IPS-20b (cell line): ENCODE measurements at regions not wholly inside any gene's neighbourhood (a gene's known extent, or its start where the extent isn't known, plus 50 kb on each side); places are given as distances from the start of the nearest gene placed in this dataset.

Experiments
- H3K27ac ChIP-seq: one replicate; pipeline ENCODE4 v1.5.1; 2013; ENCODE audit warnings: low read length
- H3K27me3 ChIP-seq: 2 replicates; pipeline ENCODE4 v1.6.1; 2013; ENCODE audit warnings: mild to moderate bottlenecking, low read length, inconsistent platforms; ENCODE audit not compliant: insufficient read depth
- H3K36me3 ChIP-seq: 2 replicates; pipeline ENCODE4 v1.6.1; 2013; ENCODE audit warnings: low read depth, mild to moderate bottlenecking, inconsistent platforms, low read length, moderate library complexity; ENCODE audit not compliant: insufficient read depth
- H3K4me1 ChIP-seq: 2 replicates; pipeline ENCODE4 v1.6.1; 2013; ENCODE audit warnings: mild to moderate bottlenecking, control low read depth, inconsistent platforms, low read length, moderate library complexity; ENCODE audit not compliant: insufficient read depth
- H3K4me3 ChIP-seq: 2 replicates; pipeline ENCODE4 v1.5.1; 2013; ENCODE audit warnings: mild to moderate bottlenecking, low read length, inconsistent platforms
- H3K9ac ChIP-seq: 2 replicates; pipeline ENCODE4 v1.6.1; 2013; ENCODE audit warnings: low read depth, mild to moderate bottlenecking, inconsistent platforms, low read length, moderate library complexity
- H3K9me3 ChIP-seq: 2 replicates; pipeline ENCODE4 v1.6.1; 2013; ENCODE audit warnings: mild to moderate bottlenecking, low read depth, low read length, inconsistent platforms; ENCODE audit not compliant: insufficient read depth

DNA sequence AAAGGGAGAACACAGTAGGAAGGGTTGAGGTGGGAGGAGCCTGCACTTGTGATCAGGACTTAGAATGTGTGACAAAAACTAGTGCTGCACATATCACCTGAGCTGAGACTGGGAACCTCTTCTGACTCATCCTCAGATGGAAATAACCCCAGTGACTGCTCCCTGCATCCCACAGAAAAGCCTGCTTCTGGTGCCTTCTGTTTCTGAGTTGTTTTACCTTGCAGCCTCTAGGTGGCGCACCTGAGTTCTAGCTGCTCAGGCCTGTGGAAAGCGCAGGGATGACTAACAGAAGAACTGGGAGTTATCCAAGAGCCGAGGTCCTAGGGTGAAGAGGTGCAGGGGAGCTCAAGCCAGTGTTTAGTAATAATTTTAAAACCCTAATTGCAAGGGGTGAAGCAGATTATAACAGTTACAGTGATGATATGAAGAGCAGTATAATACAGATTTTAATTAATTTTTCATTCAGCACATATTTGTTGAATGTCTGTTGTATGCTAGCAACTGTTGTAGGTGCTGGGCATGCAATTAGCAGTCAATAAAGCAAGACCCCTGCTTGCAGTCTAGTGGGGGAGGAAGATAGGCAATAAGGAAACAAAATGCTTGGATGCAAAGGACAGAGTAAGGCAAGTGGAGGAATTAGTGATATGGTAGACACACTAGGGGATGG lies 302.5 kb downstream of the DHX35 start:
- Histone ChIP-seq H3K9ac (no peak overlapping the region), H3K27ac (no peak overlapping the region), H3K27me3 (no peaks in the 10 kb centered on the region), H3K9me3 (no peaks in the 10 kb centered on the region), H3K4me1 (no peaks in the 10 kb centered on the region), H3K36me3 (no peaks in the 10 kb centered on the region), H3K4me3 (no peak overlapping the region)

DNA sequence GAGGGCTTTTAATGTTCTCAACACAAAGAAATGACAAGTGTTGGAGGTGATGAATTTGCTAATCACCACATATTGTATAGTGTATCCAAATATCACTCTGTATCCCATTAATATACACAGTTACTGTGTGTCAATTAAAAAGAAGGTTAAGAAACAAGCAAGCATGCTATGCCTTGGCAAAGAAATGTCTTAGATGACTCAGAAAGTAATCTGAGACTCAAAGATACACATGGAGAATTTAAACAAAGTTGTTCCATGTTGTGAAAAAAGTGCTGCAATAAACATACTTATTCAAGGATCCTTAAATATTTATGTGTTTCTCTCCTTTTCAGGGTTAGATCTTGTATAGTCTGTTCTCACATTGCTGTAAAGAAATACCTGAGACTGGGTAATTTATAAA lies 300.9 kb downstream of the DHX35 start:
- Histone ChIP-seq H3K4me3 (no peak overlapping the region), H3K9ac (no peak overlapping the region), H3K4me1 (no peaks in the 10 kb centered on the region), H3K36me3 (no peaks in the 10 kb centered on the region), H3K27me3 (no peaks in the 10 kb centered on the region), H3K9me3 (no peaks in the 10 kb centered on the region), H3K27ac (no peak overlapping the region)

DNA sequence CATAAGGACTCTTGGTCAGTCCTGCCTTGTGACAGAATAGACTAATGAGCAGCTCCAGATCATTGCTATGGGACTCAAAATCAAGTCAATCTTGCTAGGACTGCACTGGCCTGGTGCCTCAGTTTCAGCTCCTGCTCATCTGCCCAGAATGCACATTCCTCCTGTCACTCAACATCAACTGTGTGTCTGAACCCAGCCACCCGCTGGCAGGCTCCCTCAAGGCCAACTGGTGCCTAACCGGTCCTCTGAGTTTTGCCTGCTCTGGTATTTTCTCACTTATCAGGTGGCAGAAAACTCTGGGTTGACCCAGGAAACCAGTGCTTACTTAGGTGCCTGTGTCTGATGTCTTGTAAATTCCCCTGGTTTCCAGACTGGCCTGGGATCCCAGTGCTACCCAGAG lies 297.7 kb downstream of the DHX35 start:
- no peak overlapping the region for H3K4me3 ChIP-seq
- H3K9me3 ChIP-seq = no peaks in the 10 kb centered on the region
- H3K27ac ChIP-seq = no peak overlapping the region
- no peak overlapping the region for H3K9ac ChIP-seq
- H3K4me1 ChIP-seq = no peaks in the 10 kb centered on the region
- H3K36me3 ChIP-seq = no peaks in the 10 kb centered on the region
- H3K27me3 ChIP-seq = no peaks in the 10 kb centered on the region

DNA sequence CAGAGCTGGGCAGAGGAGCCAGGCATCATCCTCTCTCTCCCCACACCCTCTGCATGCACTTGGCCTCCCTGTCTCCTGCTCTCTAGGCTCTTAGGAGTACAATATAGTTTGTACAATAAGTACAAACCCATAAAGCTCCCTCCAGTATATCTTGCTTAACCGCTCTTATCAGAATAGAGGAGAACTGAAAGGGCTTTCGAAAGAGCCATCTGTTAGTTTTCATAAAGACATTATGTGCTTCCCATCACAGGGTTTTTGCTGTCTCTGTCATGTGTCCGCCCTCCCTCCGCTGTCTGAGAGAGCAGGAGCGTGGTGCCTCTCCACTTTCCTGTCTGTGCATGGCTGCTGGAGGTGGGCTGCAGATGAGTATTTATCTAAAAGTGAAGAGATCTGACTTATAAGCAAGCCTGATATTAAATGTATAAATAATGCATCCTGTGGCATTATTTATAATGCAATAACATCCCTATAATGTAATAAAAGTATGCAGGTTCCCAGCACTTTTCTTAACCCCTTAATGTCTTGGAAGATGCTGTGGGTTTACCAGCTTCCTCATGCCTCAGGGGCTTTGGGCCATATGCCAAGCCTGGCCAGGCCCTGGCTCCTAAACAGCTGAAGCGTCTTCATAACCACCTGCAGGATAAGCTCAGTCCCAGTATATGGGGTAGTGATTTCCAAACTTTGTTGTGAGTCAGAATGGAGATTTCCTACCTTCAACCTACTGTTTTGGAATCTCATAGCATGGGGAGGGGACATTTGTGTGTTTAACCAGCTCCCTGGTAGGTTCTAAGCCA lies 297.1 kb downstream of the DHX35 start:
- Histone ChIP-seq H3K9me3 (no peaks in the 10 kb centered on the region), H3K4me3 (no peak overlapping the region), H3K9ac (no peak overlapping the region), H3K4me1 (no peaks in the 10 kb centered on the region), H3K36me3 (no peaks in the 10 kb centered on the region), H3K27ac (no peak overlapping the region), H3K27me3 (no peaks in the 10 kb centered on the region)

DNA sequence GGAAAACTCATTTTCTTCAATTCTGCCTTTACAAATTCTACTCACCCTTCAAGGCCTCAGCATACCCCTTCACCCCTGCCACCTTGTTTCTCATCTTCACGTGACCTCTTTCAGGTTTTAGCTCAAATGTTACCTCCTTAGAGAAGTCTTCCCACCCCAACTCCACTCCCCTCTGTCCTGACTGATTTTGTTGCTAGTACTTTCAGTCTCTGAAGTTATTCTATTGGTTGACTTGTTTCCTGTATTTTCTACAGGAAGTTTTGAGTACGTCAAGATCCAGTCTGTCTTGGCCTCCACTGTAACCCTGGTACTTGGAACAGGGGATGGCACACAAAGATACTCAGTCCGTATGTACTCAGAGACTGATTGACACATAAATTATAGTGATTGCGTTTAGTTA lies 296.1 kb downstream of the DHX35 start:
- Histone ChIP-seq H3K4me1 (no peaks in the 10 kb centered on the region), H3K9me3 (no peaks in the 10 kb centered on the region), H3K9ac (no peak overlapping the region), H3K4me3 (no peak overlapping the region), H3K27me3 (no peaks in the 10 kb centered on the region), H3K36me3 (no peaks in the 10 kb centered on the region), H3K27ac (no peak overlapping the region)

DNA sequence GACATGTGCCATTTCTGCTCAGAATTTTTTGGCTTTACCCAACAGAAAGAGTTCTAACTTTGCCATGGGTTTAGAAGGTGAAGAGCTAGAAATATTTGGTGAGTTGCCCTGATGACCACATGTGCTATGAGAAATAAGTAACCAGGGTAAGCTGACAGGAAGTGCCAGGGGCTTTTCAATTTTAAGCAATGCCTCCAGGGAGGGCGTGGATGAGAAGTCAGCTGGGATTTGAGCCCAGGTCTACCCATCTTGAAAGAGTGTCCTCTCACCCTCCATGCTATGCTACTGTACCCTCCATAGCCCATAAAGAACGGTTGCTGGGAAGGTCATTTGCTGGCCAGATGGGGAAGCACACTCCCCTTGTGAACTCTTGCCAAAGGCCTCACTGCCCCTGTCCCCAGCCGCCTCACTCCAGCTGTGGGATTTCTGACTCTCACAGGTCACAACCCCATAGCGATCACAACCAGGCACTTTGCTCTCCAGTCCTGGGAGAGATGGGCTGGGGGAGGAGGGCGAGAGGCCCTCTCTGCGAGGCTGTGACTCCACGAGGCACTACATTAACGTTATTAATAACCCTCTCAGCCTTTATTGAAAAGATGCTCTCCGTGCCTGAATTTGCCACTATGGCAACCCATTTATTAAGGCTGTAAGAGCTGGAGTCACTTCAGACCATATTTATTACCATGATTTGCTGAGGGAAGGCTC lies 291.1 kb downstream of the DHX35 start:
- Histone ChIP-seq H3K4me1 (no peaks in the 10 kb centered on the region), H3K9ac (no peak overlapping the region)

DNA sequence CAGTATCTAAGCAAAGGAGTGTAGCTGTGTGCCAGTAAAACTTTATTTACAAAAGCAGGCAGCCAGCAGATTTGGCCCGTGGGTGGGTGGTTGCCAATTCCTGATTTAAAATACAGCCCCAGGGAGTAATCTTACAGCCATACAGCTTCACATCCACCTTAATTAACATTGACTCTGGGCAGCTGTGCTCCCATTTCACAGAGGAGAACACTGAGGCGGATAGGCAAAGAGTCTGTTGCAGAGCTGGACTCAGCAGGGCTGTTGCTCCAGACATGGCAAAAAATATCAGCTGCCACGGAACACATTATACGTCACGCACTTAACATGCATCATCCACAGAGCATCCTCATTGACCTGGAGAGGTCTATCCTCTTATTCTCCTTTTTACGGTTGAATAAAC lies 289.9 kb downstream of the DHX35 start:
- H3K9me3 ChIP-seq = no peaks in the 10 kb centered on the region
- no peak overlapping the region for H3K9ac ChIP-seq
- no peaks in the 10 kb centered on the region for H3K27me3 ChIP-seq
- no peak overlapping the region for H3K27ac ChIP-seq
- H3K36me3 ChIP-seq = no peaks in the 10 kb centered on the region
- H3K4me3 ChIP-seq = no peak overlapping the region
- no peaks in the 10 kb centered on the region for H3K4me1 ChIP-seq

More for the DNA sequence above, 291.1 kb downstream of the DHX35 start:
- Histone ChIP-seq H3K9me3 (no peaks in the 10 kb centered on the region), H3K36me3 (no peaks in the 10 kb centered on the region), H3K27me3 (no peaks in the 10 kb centered on the region), H3K27ac (no peak overlapping the region), H3K4me3 (no peak overlapping the region)

DNA sequence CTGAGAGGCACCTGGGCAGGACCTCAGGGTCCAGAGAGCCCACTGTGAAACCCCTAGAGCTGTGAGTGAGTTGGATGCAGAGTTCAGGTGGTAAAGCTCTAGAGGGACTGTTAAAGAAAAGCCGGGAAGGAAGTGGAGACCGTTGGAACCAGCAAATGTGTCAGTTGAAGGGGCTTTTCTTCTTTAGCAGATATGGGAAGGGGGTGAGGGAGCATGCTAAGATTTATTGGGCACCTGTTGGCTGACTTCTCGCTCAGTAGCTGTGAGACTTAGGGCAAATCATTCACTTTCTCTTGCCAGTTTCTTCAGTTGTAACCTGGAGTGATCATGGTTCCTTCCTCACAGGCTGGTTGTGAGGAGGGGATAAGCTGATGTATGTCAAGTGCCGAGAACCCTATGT lies 287.7 kb downstream of the DHX35 start:
- H3K27ac ChIP-seq = no peak overlapping the region
- H3K9ac ChIP-seq = no peak overlapping the region
- no peak overlapping the region for H3K4me3 ChIP-seq
- H3K27me3 ChIP-seq = no peaks in the 10 kb centered on the region
- H3K36me3 ChIP-seq = no peaks in the 10 kb centered on the region
- no peaks in the 10 kb centered on the region for H3K4me1 ChIP-seq
- no peaks in the 10 kb centered on the region for H3K9me3 ChIP-seq

DNA sequence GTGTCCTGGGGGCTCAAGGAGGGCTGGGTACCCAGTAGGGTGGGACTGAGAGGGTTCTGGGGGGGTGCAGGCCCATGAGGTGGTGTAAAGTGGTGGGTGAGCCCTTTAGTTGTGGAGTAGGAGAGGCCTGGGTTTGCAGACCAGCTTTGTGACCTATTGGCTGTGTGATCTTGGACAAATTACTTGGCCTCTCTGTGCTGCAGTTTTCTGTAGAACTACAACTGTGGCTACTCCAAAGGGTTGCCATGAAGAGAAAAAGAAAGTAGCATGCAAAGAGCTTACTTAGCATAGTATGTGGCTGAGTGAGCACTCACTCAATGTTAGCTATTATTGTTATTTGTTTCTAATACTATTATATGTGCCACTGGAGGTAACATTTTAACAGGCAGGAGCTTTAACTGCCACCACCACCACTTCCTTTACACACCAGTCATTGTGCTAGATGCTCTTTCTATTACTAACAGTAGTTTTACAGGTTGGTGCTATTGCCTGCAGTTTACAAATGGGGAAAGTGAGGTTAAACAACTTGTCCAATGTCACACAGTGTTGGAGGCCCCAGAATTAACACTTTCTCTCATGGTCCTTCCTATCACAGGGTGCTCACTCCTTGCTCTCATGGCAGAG lies 286.8 kb downstream of the DHX35 start:
- Histone ChIP-seq H3K9ac (no peak overlapping the region), H3K4me1 (no peaks in the 10 kb centered on the region), H3K27me3 (no peaks in the 10 kb centered on the region), H3K4me3 (no peak overlapping the region), H3K36me3 (no peaks in the 10 kb centered on the region), H3K9me3 (no peaks in the 10 kb centered on the region), H3K27ac (no peak overlapping the region)

DNA sequence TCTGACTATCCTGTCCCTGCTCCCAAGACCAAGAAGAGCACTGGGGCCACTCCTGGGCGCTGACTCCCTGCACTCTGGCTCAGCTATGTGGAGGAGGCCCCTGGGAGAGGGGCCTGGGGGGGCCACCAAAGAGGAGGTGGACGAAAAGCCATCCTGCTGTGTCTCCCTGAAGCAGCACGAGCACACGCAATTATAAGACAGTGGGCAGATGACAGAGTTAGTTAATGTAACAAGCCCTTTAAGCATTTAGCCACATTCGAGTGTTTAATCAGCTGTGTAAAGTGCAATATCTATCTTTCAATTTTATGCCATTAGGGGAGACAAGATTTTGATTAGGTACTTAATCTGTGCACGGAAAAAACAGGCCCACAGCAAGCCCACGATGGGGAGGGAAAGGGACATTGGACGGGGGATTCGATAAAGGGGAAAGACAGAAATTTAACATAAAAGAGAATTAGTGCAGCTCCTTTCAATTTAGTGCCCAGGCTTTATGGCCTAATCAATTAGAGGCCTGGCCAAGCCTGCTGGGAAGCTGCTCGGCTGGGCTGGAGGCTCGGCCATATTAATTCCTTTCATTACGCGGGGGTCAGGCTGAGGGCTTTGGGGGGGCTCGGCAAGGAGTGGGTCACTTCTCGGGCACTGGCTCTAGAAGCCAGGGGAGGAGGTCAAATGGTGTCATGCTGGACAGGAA lies 286.2 kb downstream of the DHX35 start:
- Histone ChIP-seq H3K27ac (no peak overlapping the region), H3K36me3 (no peaks in the 10 kb centered on the region), H3K27me3 (no peaks in the 10 kb centered on the region), H3K4me3 (no peak overlapping the region), H3K9me3 (no peaks in the 10 kb centered on the region), H3K4me1 (no peaks in the 10 kb centered on the region), H3K9ac (no peak overlapping the region)

DNA sequence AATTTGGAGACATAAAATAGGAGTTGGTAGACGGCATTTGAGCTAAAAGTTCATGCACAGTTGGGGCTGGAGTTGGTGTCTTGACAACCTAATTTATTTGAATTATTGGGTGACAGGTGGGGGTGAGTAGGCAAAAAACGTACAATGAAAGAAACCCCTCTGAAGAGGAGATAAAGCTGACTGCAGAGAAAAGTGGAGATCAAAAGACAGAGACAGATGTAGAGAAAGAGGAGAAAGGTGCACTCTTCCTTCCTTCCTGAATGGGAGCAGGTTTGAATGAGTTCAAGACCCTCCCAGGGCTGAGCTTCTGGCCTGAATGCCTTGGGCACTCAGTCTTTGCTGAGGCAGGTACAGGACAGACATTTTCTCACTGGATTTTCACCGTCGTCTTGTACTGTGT lies 284.3 kb downstream of the DHX35 start:
- Histone ChIP-seq H3K4me3 (no peak overlapping the region), H3K4me1 (no peaks in the 10 kb centered on the region), H3K27ac (no peak overlapping the region), H3K36me3 (no peaks in the 10 kb centered on the region), H3K9ac (no peak overlapping the region), H3K27me3 (no peaks in the 10 kb centered on the region), H3K9me3 (no peaks in the 10 kb centered on the region; the same call in 1 of the 2 replicates)
